ENCODE measurements at regions not wholly inside any gene's neighbourhood (a gene's known extent, or its start where the extent isn't known, plus 50 kb on each side); places are given as distances from the start of the nearest gene placed in this dataset.

DNA sequence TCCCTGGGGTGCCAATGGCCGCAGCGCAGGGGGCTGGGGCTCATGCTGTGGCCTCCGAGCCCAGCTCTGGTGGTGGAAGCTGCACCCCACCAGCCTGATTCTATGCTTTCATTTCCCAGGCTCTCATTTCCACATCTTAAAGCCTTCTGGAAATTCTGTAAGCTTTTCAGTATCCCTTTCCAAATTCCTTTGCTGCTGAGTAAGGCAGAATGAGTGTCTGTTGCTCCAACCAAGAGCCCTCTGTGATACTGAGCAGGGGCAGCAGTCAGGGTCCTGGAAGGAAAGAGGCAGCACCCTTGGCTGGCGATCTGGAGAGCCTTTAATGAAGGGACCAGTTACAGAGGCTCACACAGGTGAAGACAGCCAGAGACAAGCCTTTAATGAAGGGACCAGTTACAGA, 79.5 kb upstream of the FOXF1 start:
- FAIRE-seq = no peak

GRCh38 chr16:86431540-86431939, 78.8 kb upstream of the FOXF1 start:
- no peak for FAIRE-seq

DNA sequence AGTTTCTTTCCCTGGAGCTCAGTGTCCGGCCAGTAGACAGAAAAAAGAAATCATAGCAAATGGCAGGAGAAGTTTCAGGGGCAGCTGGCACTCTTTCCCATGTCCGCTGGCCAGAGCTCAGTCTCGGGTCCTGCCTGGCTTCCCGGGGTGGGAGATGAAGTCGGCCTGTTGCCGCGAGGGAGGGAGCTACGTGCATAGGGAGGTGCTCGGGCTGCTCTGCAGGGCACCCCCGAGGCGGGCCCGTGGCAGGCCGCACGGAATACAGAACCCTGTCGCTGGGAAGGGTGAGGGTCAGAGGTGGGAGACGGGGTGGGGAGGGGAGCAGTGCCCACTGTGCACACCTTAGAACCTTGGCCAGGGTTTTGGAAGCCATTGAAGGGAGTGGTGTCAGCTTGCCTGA, 78.3 kb upstream of the FOXF1 start:
- FAIRE-seq = no peak

DNA sequence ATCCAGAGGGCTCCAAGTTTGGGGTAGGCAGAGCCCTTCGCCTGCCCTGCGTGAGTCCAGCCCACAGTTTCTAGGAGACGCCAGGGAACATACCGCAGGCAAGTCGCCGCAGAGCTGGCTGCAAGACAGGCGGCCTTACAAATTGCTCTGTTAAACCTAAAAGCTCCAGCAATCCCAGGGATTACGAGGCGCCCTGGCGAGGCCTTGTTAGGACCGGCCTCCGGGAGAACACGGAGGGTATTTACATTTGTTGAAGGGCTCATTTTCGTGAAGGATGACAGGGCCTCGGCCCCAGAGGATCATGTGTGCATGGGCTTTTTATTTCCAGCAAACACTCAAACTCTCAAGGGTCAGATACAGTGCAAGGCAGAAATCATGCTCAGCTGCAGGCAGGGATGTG, 77.6 kb upstream of the FOXF1 start:
- no peak for FAIRE-seq

DNA sequence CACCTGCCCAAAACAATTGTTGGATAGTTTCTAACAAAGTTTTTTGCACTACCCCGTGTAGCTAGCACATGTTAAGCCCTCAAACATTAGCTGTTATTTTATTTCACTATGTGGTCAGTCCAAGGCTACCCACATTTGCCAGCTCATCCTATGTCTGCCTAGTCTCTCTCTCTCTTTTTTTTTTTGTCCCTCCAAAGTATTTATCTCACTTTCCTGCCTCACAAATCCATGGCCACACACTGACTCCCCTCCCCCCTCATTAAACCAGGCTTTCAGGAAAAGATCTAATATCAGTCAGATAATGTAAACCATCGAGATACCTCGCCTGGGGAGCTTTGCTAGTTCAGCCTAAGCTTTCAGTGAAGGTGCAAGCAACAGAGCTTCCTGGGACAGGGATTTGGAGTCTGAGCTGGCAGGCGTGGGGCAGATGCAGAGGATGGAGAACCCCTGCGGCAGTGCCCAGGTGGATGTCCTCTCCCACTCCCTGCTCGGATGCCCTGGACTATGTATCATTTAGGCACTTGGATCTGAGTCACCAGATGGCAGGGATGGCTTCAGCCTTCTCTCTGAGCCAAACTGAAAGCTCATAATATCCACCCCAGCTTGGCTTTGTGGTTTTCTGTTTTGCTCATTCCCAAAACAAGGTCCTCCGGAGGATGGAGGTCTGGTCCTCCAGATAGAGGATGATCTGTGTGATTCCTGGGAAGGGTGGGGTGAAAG, 73.7 kb upstream of the FOXF1 start:
- no peak for FAIRE-seq

GRCh38 chr16:86437348-86437747, 73.0 kb upstream of the FOXF1 start:
- no peak for FAIRE-seq

- no peak for FAIRE-seq
These were observed 67.6 kb upstream of the FOXF1 start for GRCh38 chr16:86442703-86443102.

DNA sequence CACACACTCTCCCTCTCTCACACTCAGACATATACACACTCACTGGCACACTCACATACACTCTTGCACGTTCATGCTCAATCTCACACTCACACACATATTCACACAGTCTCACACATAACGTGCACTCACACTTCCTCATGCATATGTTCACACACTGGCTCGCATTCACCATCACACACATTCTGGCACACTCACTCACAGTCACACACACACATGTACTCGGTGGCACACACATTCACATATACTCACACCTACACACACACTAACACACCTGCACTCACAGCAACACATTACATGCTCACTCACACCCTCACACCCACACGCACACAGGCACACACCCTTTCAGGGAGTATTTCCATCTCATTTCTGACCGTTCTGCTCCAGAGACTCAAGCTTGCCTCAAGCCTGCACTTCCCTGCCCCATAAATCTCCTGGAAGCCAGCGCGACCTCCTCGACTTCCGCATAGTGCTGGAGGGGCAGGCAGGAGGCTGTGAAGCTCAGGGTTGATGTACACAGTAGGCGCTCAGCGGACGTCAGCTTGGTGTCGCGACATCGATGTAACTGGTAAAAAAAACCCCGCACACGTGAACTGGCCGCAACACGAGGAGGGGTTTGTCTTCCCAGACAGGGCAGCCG, 66.7 kb upstream of the FOXF1 start:
- FAIRE-seq = no peak

- no peak for FAIRE-seq
These were observed 66.1 kb upstream of the FOXF1 start for GRCh38 chr16:86444261-86444660.

DNA sequence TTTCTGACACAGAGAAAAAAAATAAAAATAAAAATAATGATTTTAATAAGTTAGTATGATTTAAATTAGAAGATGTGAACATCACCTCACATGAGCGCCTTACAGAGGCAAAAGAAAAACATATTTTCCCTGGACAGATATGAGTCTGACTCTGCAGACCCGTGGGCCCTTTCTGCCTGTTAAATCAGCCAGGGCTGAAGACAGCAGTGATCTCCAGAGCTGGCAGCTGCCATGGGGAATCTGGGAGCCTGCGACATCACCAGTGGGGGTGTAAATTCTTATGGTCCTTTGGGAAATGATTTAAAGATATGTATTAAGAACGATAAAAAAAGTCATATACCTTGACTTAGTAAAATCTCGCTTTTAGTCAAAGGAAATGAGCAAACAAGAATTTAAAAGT, 65.7 kb upstream of the FOXF1 start:
- no peak for FAIRE-seq

GRCh38 chr16:86446279-86446678, 64.0 kb upstream of the FOXF1 start:
- FAIRE-seq = no peak

- no peak for FAIRE-seq
These were observed 63.1 kb upstream of the FOXF1 start for GRCh38 chr16:86447228-86447627.

DNA sequence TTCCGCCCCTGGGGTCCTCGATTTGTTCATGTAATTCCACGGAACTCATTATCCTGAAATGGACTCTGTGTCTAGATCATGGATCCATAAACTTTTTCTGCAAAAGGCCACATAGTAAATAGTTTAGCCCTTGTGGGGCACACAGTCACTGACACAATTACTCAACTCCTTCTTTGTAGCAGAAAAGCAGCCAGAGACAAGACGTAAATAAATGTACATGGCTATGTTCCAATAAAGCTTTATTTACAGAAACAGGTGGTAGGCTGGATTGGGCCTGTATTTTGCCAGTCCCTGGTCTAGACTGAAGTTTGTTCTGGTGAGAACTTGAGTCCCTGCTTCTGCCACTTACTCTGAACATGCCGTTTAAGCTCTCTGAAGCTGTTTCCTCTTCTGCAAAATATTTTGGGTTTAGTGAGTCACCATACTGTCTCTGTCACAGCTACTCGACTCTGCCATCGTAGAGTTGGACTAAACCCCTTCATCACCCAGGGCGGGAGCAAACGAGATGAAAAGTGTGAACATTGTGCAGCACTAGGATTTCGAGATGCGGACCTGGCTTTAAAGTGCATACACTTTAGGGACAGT, 61.9 kb upstream of the FOXF1 start:
- no peak for FAIRE-seq

- FAIRE-seq = no peak
These were observed 60.8 kb upstream of the FOXF1 start for GRCh38 chr16:86449446-86450095.

DNA sequence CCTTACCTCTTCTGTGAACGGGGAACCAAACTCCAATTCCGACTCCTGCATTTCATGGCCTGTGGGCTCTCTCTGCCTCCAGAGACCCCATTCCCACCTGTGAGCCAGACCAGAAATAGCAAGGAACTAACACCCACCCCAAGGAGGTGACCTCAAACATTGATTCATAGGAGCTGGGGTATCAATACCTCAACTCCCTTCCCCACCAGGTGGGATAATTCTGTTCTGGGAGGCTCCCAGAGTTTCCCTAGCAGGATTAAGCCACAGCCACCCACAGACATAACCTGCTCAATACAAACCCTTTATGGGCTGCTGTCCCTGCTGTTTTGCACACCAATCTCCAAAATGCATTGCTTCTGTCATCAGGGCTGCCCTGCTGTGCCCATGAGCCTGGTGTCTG, 59.6 kb upstream of the FOXF1 start:
- FAIRE-seq = no peak

DNA sequence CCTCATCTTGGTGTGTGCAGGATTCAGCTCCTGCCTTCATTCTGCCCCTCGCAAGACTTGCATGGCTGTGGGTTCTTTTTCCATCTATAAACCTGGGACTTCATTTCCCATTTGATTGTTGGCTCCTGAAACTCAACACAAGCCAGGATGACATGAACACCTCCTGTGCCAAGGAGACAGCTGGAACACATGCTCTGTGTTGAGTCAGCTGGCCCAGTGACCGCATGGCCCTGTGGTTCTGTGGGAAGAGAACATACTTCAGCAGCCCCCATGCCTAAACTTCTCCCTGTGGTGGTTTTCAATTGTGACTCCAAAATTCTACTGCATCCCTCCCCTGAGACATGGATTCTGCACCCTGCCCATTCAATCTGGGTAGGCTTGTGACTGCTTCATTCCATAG, 57.9 kb upstream of the FOXF1 start:
- FAIRE-seq = no peak

GRCh38 chr16:86455116-86455515, 55.2 kb upstream of the FOXF1 start:
- FAIRE-seq = no peak

- no peak for FAIRE-seq
These were observed 54.7 kb upstream of the FOXF1 start for GRCh38 chr16:86455640-86456039.

DNA sequence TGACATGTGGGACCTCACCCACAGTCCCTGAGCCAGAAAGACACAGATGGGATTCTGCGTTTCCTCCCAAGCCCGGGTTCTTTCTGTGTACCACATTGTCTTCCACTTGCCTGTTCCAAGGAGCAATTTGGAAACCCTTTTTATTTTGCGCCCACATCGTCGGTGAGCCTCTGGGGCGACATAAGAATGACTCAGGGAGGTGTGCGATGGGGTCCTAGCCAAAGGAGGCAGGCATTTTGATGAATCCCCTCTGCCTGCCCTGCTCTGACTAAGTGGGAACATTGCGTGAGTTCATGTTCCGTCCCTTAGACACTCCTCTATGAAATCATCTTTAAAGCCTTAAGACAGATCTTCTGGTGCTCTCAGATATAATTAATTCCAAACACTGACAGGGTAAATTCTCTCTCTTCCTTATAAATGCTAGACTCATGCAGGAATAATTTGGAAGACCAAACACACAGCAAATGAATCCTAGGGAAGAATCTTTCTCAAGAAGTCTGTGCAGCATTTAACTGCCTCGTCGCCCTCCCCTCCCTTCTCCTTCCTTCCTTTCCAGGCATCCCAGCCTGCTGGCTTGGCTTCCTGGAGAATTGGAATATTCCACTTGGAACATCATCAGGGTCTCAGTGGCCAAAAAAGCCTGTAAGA, 52.7 kb upstream of the FOXF1 start:
- no peak for FAIRE-seq

DNA sequence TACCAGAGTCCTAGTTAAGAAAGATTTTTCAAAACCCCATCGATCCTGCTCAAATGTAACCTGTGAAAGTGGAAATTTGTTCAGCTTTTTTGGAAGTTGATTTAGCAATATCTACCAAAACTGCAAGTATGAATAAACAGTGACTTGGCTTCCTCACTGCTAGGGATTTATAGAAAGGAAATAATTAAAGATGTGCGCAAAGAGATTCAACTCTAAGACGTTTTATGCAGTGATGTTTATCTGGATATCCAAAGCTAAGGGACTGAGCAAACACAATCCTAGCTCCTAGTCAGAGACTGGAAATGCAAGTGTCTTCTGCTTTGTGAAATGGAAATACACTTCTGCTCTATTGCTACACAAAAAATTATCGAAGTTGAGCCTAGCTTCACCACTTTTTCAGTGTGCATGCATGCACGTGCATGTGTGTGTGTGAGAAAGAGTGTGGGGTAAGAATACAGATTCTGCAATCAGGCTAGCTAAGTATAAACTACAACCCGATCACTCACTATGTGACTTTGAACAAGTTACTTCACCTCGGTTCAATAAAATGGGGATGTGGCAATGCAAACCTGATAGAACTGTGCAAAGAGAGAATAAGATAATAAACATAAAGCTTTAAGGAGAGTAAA, 52.1 kb upstream of the FOXF1 start:
- FAIRE-seq = no peak

- no peak for FAIRE-seq
These were observed 51.1 kb upstream of the FOXF1 start for GRCh38 chr16:86459266-86459665.

Data from islet of Langerhans (tissue), 1 donor.